Loucy (cell line): ENCODE measurements at regions not wholly inside any gene's neighbourhood (a gene's known extent, or its start where the extent isn't known, plus 50 kb on each side); places are given as distances from the start of the nearest gene placed in this dataset.

Source experiments
- H2AFZ ChIP-seq: fragments of 200-600 bp; sonication (generic); 2 replicates; pipeline ENCODE4 v1.6.0; 2016; ENCODE audit warnings: antibody characterized with exemption, mild to moderate bottlenecking, low read length, moderate library complexity
- H3F3A ChIP-seq: fragments of 200-600 bp; 2 replicates; pipeline ENCODE4 v1.6.0; 2016; ENCODE audit warnings: antibody characterized with exemption, low read depth, mild to moderate bottlenecking
- H3K27me3 ChIP-seq: fragments of 200-600 bp; sonication (generic); 2 replicates; pipeline ENCODE4 v1.6.1; 2014; ENCODE audit warnings: low read length, mild to moderate bottlenecking; ENCODE audit not compliant: insufficient read depth, poor library complexity, severe bottlenecking
- H3K36me3 ChIP-seq: fragments of 200-600 bp; sonication (generic); 2 replicates; pipeline ENCODE4 v1.6.1; 2016; ENCODE audit warnings: low read length; ENCODE audit not compliant: insufficient read depth
- H3K4me1 ChIP-seq: fragments of 200-600 bp; sonication (generic); 2 replicates; pipeline ENCODE4 v1.5.1; 2014; ENCODE audit warnings: low read length, mild to moderate bottlenecking; ENCODE audit not compliant: insufficient read depth, poor library complexity, severe bottlenecking
- H3K4me2 ChIP-seq: fragments of 200-600 bp; sonication (generic); 2 replicates; pipeline ENCODE4 v1.6.0; 2014; ENCODE audit warnings: antibody characterized with exemption, low read length, low read depth, mild to moderate bottlenecking; ENCODE audit not compliant: poor library complexity, severe bottlenecking
- H3K4me3 ChIP-seq: fragments of 200-600 bp; sonication (generic); 2 replicates; pipeline ENCODE4 v1.5.1; 2014; ENCODE audit warnings: low read length, mild to moderate bottlenecking, mixed read lengths; ENCODE audit not compliant: poor library complexity, severe bottlenecking
- H3K79me2 ChIP-seq: fragments of 200-600 bp; sonication (generic); 2 replicates; pipeline ENCODE4 v1.6.1; 2014; ENCODE audit warnings: low read length; ENCODE audit not compliant: insufficient read depth
- H3K9ac ChIP-seq: fragments of 200-600 bp; sonication (generic); 2 replicates; pipeline ENCODE4 v1.6.0; 2014; ENCODE audit warnings: mild to moderate bottlenecking, low read depth, low read length, moderate library complexity; ENCODE audit not compliant: poor library complexity, severe bottlenecking
- H3K9me2 ChIP-seq: fragments of 200-600 bp; sonication (generic); replicated peaks from 2 replicates; pipeline ENCODE4 v1.6.1; 2016; ENCODE audit warnings: low read depth, low read length, mixed read lengths
- H3K9me3 ChIP-seq: fragments of 200-600 bp; sonication (generic); 2 replicates; pipeline ENCODE4 v1.6.1; 2014; ENCODE audit warnings: mild to moderate bottlenecking, antibody characterized with exemption, low read length, low read depth; ENCODE audit not compliant: insufficient read depth
- H4K20me1 ChIP-seq: fragments of 200-600 bp; sonication (generic); 2 replicates; pipeline ENCODE4 v1.6.0; 2014; ENCODE audit warnings: antibody characterized with exemption, low read length, mild to moderate bottlenecking; ENCODE audit not compliant: insufficient read depth, poor library complexity, severe bottlenecking
- CTCF ChIP-seq: fragments of 200-600 bp; sonication (generic); conservative IDR thresholded peaks from 2 replicates; pipeline ENCODE4 v1.5.1; 2014; ENCODE audit warnings: mild to moderate bottlenecking, antibody characterized with exemption, low read length
- EZH2phosphoT487 ChIP-seq: fragments of 200-600 bp; IDR thresholded peaks from 2 replicates; pipeline ENCODE4 v1.6.1; 2018; ENCODE audit warnings: antibody characterized with exemption, mild to moderate bottlenecking, moderate library complexity, borderline replicate concordance

- H3K79me2 ChIP-seq: no peaks in the 10 kb centered on the region
- no peak overlapping the region for H3K4me2 ChIP-seq
- no peak overlapping the region for H3K9ac ChIP-seq
- TF ChIP-seq CTCF: no peak
- TF ChIP-seq EZH2phosphoT487: no peak
- H3K4me3 ChIP-seq: no peak overlapping the region
- H3F3A ChIP-seq: no peaks in the 10 kb centered on the region
- no peaks in the 10 kb centered on the region for H3K36me3 ChIP-seq
- no peaks in the 10 kb centered on the region for H3K27me3 ChIP-seq
- no peak overlapping the region for H2AFZ ChIP-seq
- no peaks in the 10 kb centered on the region for H3K9me2 ChIP-seq
- H4K20me1 ChIP-seq: no peaks in the 10 kb centered on the region
- no peaks in the 10 kb centered on the region for H3K4me1 ChIP-seq
- no peaks in the 10 kb centered on the region for H3K9me3 ChIP-seq
These were observed 806.5 kb upstream of the GOT2 start for GRCh38 chr16:59540621-59541020.

GRCh38 chr16:59535298-59535697 lies 801.2 kb upstream of the GOT2 start:
- H3K27me3 ChIP-seq: no peaks in the 10 kb centered on the region
- H3K9me2 ChIP-seq: no peaks in the 10 kb centered on the region
- H2AFZ ChIP-seq: no peak overlapping the region
- TF ChIP-seq EZH2phosphoT487 (no peak), CTCF (no peak)
- no peak overlapping the region for H3K4me2 ChIP-seq
- no peaks in the 10 kb centered on the region for H3F3A ChIP-seq
- no peaks in the 10 kb centered on the region for H4K20me1 ChIP-seq
- no peaks in the 10 kb centered on the region for H3K4me1 ChIP-seq
- no peak overlapping the region for H3K4me3 ChIP-seq
- H3K9ac ChIP-seq: no peak overlapping the region
- H3K9me3 ChIP-seq: no peaks in the 10 kb centered on the region
- H3K79me2 ChIP-seq: no peaks in the 10 kb centered on the region
- no peaks in the 10 kb centered on the region for H3K36me3 ChIP-seq

GRCh38 chr16:59527206-59527997 lies 793.3 kb upstream of the GOT2 start:
- Histone ChIP-seq H3K4me1 (no peaks in the 10 kb centered on the region), H2AFZ (no peak overlapping the region), H3K36me3 (no peaks in the 10 kb centered on the region), H3K9me2 (no peaks in the 10 kb centered on the region), H3K9me3 (no peaks in the 10 kb centered on the region), H3K4me2 (no peak overlapping the region), H3K27me3 (no peaks in the 10 kb centered on the region), H3K79me2 (no peaks in the 10 kb centered on the region), H3K9ac (no peak overlapping the region), H3F3A (no peaks in the 10 kb centered on the region), H3K4me3 (no peak overlapping the region), H4K20me1 (no peaks in the 10 kb centered on the region)
- TF ChIP-seq CTCF: no peak
- no peak for TF ChIP-seq EZH2phosphoT487
